IPS-NIHi11 (cell line): ENCODE measurements at regions not wholly inside any gene's neighbourhood (a gene's known extent, or its start where the extent isn't known, plus 50 kb on each side); places are given as distances from the start of the nearest gene placed in this dataset.
"Not testable (repeated sequence)": the region's sequence is repeated elsewhere in the genome, so short reads cannot be mapped to it uniquely, and the experiment has no call there.

Experiments used
- DNase-seq: peaks from one replicate; pipeline ENCODE4 v3.0.0; 2012; ENCODE audit warnings: mixed read lengths, low spot score

- DNase-seq: no peak
Measured at GRCh38 chrX:52261125-52261462, 76.4 kb downstream of the MAGED4 start.

GRCh38 chrX:52261463-52262194, 76.9 kb downstream of the MAGED4 start:
- peak; percentile 76 for DNase-seq

- DNase-seq: no peak
Measured at GRCh38 chrX:52262195-52262546, 77.5 kb downstream of the MAGED4 start.

GRCh38 chrX:52263417-52263816, 78.7 kb downstream of the MAGED4 start:
- no peak for DNase-seq

GRCh38 chrX:52265713-52266112, 81.0 kb downstream of the MAGED4 start:
- DNase-seq: no peak

GRCh38 chrX:52268502-52268901, 83.8 kb downstream of the MAGED4 start:
- not testable (repeated sequence) for DNase-seq

GRCh38 chrX:52270453-52271116, 85.9 kb downstream of the MAGED4 start:
- no peak for DNase-seq

GRCh38 chrX:52271206-52271605, 86.5 kb downstream of the MAGED4 start:
- DNase-seq: peak; percentile 15

- DNase-seq: no peak
Measured at GRCh38 chrX:52277666-52278065, 91.2 kb upstream of the XAGE2 start.

- DNase-seq: no peak
Measured at GRCh38 chrX:52280812-52281211, 88.0 kb upstream of the XAGE2 start.

- no peak for DNase-seq
Measured at GRCh38 chrX:52284865-52285264, 84.0 kb upstream of the XAGE2 start.

GRCh38 chrX:52298968-52299367, 69.9 kb upstream of the XAGE2 start:
- DNase-seq: not testable (repeated sequence)

- DNase-seq: not testable (repeated sequence)
Measured at GRCh38 chrX:52308532-52308931, 60.3 kb upstream of the XAGE2 start.
